NCI-H1417 treated with DMSO at 0.1 percent for 48 hours (cell line): ENCODE measurements at regions not wholly inside any gene's neighbourhood (a gene's known extent, or its start where the extent isn't known, plus 50 kb on each side); places are given as distances from the start of the nearest gene placed in this dataset.
"Not testable (repeated sequence)": the region's sequence is repeated elsewhere in the genome, so short reads cannot be mapped to it uniquely, and the experiment has no call there.

Source experiments
- DNase-seq: peaks from one replicate; lab custom pipeline; 2025; lab: John Stamatoyannopoulos, UW

- DNase-seq = not testable (repeated sequence)
These were observed 608.0 kb downstream of the C12orf50 start for GRCh38 chr12:87421233-87421632.

GRCh38 chr12:87413784-87414183 is 615.4 kb downstream of the C12orf50 start:
- DNase-seq = no peak

- DNase-seq = no peak
These were observed 622.3 kb downstream of the C12orf50 start for GRCh38 chr12:87406926-87407325.

- no peak for DNase-seq
These were observed 623.3 kb downstream of the C12orf50 start for GRCh38 chr12:87405918-87406317.

- not testable (repeated sequence) for DNase-seq
These were observed 635.0 kb downstream of the C12orf50 start for GRCh38 chr12:87394168-87394567.

GRCh38 chr12:87388376-87388775 is 640.8 kb downstream of the C12orf50 start:
- no peak for DNase-seq

GRCh38 chr12:87385322-87385721 is 643.9 kb downstream of the C12orf50 start:
- no peak for DNase-seq

- no peak for DNase-seq
These were observed 645.0 kb downstream of the C12orf50 start for GRCh38 chr12:87384226-87384625.

GRCh38 chr12:87383680-87384079 is 645.5 kb downstream of the C12orf50 start:
- no peak for DNase-seq

GRCh38 chr12:87382959-87383566 is 646.1 kb downstream of the C12orf50 start:
- DNase-seq = peak; percentile 10

- no peak for DNase-seq
These were observed 646.8 kb downstream of the C12orf50 start for GRCh38 chr12:87382436-87382835.

- no peak for DNase-seq
These were observed 647.5 kb downstream of the C12orf50 start for GRCh38 chr12:87381742-87382141.

- no peak for DNase-seq
These were observed 650.7 kb downstream of the C12orf50 start for GRCh38 chr12:87378526-87378925.

GRCh38 chr12:87376722-87377121 is 652.5 kb downstream of the C12orf50 start:
- no peak for DNase-seq

- DNase-seq = no peak
These were observed 660.0 kb downstream of the C12orf50 start for GRCh38 chr12:87369161-87369560.

- peak; percentile 93 for DNase-seq
These were observed 660.9 kb downstream of the C12orf50 start for GRCh38 chr12:87368259-87368658.

- DNase-seq = no peak
These were observed 663.8 kb downstream of the C12orf50 start for GRCh38 chr12:87365423-87365822.

- DNase-seq = no peak
These were observed 665.6 kb downstream of the C12orf50 start for GRCh38 chr12:87363497-87364084.

GRCh38 chr12:87349681-87350080 is 679.5 kb downstream of the C12orf50 start:
- no peak for DNase-seq

GRCh38 chr12:87348071-87348470 is 681.1 kb downstream of the C12orf50 start:
- DNase-seq = no peak

GRCh38 chr12:87344699-87345098 is 684.5 kb downstream of the C12orf50 start:
- no peak for DNase-seq

- no peak for DNase-seq
These were observed 690.5 kb downstream of the C12orf50 start for GRCh38 chr12:87338681-87339080.

- DNase-seq = no peak
These were observed 692.3 kb downstream of the C12orf50 start for GRCh38 chr12:87336814-87337336.
